Activated CD4-positive, alpha-beta T cell treated with anti-CD3 and anti-CD28 coated beads, Interleukin-2, amount 10 ng/mL, durations not matched to agents 7 days and 5 days (primary cell): ENCODE measurements at regions not wholly inside any gene's neighbourhood (a gene's known extent, or its start where the extent isn't known, plus 50 kb on each side); places are given as distances from the start of the nearest gene placed in this dataset.

Source experiments
- CTCF ChIA-PET: fragments of 350-600 bp; sonication (Branson Sonifier 250); formaldehyde crosslinking; loops from one replicate; lab custom pipeline; 2021; ENCODE audit warnings: antibody characterized with exemption; lab: Charles Lee
- POLR2A ChIA-PET: fragments of 350-600 bp; sonication (Branson Sonifier 250); formaldehyde crosslinking; loops from one replicate; lab custom pipeline; 2021; ENCODE audit warnings: antibody characterized with exemption; lab: Charles Lee
- DNase-seq: peaks from one replicate; pipeline ENCODE4 v3.0.0-alpha.2; 2020
- H3K27ac Mint-ChIP-seq: one replicate; pipeline ENCODE4 v1.8.0; 2021; ENCODE audit warnings: mild to moderate bottlenecking, moderate library complexity, mixed read lengths
- H3K27me3 Mint-ChIP-seq: one replicate; pipeline ENCODE4 v1.8.0; 2021; ENCODE audit warnings: mixed read lengths
- H3K36me3 Mint-ChIP-seq: one replicate; pipeline ENCODE4 v1.8.0; 2021; ENCODE audit warnings: low read depth, mixed read lengths
- H3K4me1 Mint-ChIP-seq: one replicate; pipeline ENCODE4 v1.8.0; 2021; ENCODE audit warnings: mixed read lengths
- H3K4me3 Mint-ChIP-seq: one replicate; pipeline ENCODE4 v1.8.0; 2021; ENCODE audit warnings: mild to moderate bottlenecking, moderate library complexity, mixed read lengths
- H3K9me3 Mint-ChIP-seq: one replicate; pipeline ENCODE4 v1.8.0; 2021; ENCODE audit warnings: mixed read lengths

- peaks cover 2% of the 10 kb centered on the region for H3K9me3 Mint-ChIP-seq
- ChIA-PET CTCF (no interaction called here), POLR2A (no interaction called here)
- no peaks in the 10 kb centered on the region for H3K4me1 Mint-ChIP-seq
- DNase-seq, result no peak
- H3K27me3 Mint-ChIP-seq, result no peaks in the 10 kb centered on the region
- H3K27ac Mint-ChIP-seq, result no peak overlapping the region
- H3K4me3 Mint-ChIP-seq, result no peak overlapping the region
- H3K36me3 Mint-ChIP-seq, result no peaks in the 10 kb centered on the region
Measured at GRCh38 chr3:118262800-118263402, 771.7 kb downstream of the IGSF11 start.

DNA sequence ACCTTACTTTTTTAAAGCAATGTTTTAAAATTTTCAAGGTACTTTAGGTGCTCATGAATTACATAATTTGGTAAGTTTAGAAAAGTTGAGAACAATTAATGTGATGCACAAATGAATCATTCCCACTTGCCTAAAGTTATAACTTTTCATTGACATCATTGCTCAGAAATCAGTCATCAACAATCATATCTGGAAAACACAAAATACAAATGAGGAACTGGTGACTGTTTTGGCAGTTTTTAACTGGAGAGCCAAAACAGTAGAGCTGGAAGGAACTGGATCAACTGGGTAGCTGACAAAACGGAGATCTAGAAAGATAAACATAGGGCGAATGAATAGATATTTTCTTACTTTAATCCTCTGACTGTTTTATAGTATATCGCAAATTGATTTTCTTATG, 767.1 kb downstream of the IGSF11 start:
- no peaks in the 10 kb centered on the region for H3K36me3 Mint-ChIP-seq

DNA sequence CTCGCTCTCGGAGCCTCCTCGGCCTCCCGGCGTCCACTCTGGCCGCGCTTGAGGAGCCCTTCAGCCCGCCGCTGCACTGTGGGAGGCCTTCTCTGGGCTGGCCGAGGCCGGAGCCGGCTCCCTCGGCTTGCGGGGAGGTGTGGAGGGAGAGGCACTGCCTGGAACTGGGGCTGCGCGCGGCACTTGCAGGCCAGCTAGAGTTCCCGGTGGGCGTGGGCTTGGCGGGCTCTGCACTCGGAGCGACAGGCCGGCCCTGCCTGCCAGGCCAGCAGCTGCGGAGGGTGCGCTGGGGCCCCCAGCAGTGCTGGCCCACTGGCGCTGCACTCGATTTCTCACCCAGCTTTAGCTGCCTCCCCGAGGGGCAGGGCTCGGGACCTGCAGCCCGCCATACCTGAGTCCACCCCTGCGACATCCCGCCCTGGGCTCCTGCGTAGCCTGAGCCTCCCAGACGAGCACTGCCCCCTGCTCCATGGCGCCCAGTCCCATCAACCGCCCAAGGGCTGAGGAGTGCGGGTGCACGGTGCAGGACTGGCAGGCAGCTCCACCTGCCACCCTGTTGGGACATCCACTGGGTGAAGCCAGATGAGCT, 765.0 kb downstream of the IGSF11 start:
- Mint-ChIP-seq H3K4me1 (no peaks in the 10 kb centered on the region), H3K4me3 (no peak overlapping the region), H3K36me3 (no peaks in the 10 kb centered on the region), H3K27ac (no peak overlapping the region), H3K27me3 (no peaks in the 10 kb centered on the region), H3K9me3 (peaks cover 6% of the 10 kb centered on the region)
- CTCF ChIA-PET, result no interaction called here
- no peak for DNase-seq
- POLR2A ChIA-PET, result no interaction called here

More for the DNA sequence above, 767.1 kb downstream of the IGSF11 start:
- Mint-ChIP-seq H3K27me3 (no peaks in the 10 kb centered on the region), H3K9me3 (peaks cover 6% of the 10 kb centered on the region), H3K4me1 (no peaks in the 10 kb centered on the region), H3K27ac (no peak overlapping the region), H3K4me3 (no peak overlapping the region)
- ChIA-PET POLR2A (no interaction called here), CTCF (no interaction called here)
- DNase-seq, result no peak

DNA sequence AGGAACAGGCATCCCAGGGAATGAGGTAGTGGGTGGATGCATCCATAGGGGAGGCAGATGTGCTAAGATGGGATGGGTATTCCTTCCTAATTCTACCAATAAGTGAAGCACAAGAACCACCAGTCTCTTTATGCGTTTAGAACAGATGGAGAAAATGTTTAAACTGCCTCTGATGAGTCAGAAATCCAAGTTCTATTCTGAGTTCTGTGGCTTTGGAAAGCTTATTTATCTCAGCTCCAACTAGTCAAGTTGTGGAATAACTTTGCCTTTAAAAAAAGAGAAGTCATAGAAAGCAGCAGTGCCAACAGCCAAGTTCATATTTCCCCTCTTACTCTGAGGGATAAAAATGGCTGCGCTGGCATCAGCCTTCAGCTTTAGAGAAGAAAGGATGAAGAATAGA, 761.7 kb downstream of the IGSF11 start:
- Mint-ChIP-seq H3K9me3 (peaks cover 6% of the 10 kb centered on the region), H3K36me3 (no peaks in the 10 kb centered on the region), H3K27me3 (no peaks in the 10 kb centered on the region), H3K27ac (no peak overlapping the region), H3K4me1 (no peaks in the 10 kb centered on the region), H3K4me3 (no peak overlapping the region)
- ChIA-PET CTCF (no interaction called here), POLR2A (no interaction called here)
- no peak for DNase-seq

DNA sequence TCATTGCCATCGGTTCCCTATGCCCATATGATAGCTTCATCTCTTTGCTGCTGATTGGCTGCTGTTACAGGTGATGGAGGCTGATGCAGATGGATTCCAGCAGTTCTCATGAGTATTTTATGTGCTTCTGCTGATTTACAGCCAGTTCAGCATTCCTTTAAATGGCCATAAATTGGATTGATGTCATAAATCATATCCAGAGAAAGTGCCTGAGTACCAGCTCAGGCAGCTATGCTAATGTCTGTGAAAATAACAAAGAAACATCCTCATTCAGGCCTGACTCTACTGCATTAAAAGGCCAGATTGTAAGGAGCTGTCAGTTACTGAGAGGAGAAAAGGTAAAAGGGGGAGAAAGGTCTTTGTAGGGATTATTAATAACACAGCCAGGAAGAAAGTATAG, 756.8 kb downstream of the IGSF11 start:
- no peaks in the 10 kb centered on the region for H3K36me3 Mint-ChIP-seq
- H3K4me3 Mint-ChIP-seq, result no peak overlapping the region
- CTCF ChIA-PET, result no interaction called here
- H3K27ac Mint-ChIP-seq, result no peak overlapping the region
- DNase-seq, result no peak
- H3K9me3 Mint-ChIP-seq, result peaks cover 3% of the 10 kb centered on the region
- POLR2A ChIA-PET, result no interaction called here
- H3K4me1 Mint-ChIP-seq, result no peaks in the 10 kb centered on the region
- no peaks in the 10 kb centered on the region for H3K27me3 Mint-ChIP-seq

DNA sequence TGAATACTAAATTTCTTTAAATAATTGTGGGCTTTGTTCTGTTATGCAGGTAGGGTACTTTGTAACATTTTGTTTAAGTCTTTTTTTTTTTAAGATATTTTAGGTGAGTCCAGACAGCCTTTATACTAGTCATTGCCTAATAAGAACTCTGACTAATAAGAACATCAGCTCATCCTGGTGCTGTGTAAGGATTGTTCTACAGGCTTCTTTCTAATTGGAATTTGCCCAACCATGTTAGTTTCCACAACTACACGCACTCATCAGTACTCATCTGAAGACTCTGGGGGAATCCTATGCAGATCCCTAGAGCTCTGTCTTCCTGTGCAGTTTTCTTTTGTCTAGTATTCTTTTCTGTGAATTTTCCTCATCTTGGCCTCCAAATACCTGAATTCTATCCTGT, 741.8 kb downstream of the IGSF11 start:
- peaks cover 6% of the 10 kb centered on the region for H3K9me3 Mint-ChIP-seq
- no peak overlapping the region for H3K27ac Mint-ChIP-seq
- H3K4me3 Mint-ChIP-seq, result no peak overlapping the region
- H3K36me3 Mint-ChIP-seq, result no peaks in the 10 kb centered on the region
- H3K27me3 Mint-ChIP-seq, result no peaks in the 10 kb centered on the region
- DNase-seq, result no peak
- ChIA-PET CTCF (no interaction called here), POLR2A (no interaction called here)
- H3K4me1 Mint-ChIP-seq, result no peaks in the 10 kb centered on the region

DNA sequence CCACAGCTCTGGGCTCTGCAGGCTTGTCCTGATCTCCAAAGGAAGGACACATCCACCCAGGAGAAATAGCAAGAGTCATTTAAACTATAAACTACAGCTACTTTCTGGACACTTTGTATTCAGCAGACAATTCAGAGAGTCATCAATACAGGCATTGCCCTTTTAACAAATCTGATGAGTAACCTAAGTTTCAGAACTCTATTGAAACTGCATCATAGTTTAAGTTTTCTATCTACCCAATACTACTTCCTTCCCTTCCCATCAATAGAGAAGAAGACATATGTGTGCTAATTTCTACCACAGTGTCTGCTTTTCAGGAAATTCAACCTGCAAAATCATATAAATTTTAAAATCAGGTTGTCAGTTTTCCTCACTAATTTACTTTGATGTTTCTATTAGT, 736.5 kb downstream of the IGSF11 start:
- ChIA-PET POLR2A (no interaction called here), CTCF (no interaction called here)
- no peaks in the 10 kb centered on the region for H3K4me1 Mint-ChIP-seq
- no peak overlapping the region for H3K4me3 Mint-ChIP-seq
- H3K27me3 Mint-ChIP-seq, result no peaks in the 10 kb centered on the region
- no peak overlapping the region for H3K27ac Mint-ChIP-seq
- H3K9me3 Mint-ChIP-seq, result no peaks in the 10 kb centered on the region
- no peak for DNase-seq
- no peaks in the 10 kb centered on the region for H3K36me3 Mint-ChIP-seq

- DNase-seq, result no peak
- H3K4me3 Mint-ChIP-seq, result no peak overlapping the region
- ChIA-PET POLR2A (no interaction called here), CTCF (interaction anchor here (0.6 kb wide), 1 partner anchor 1135 kb away, joined by 3 read pairs; no protein-coding TSS in a partner anchor)
- H3K36me3 Mint-ChIP-seq, result no peaks in the 10 kb centered on the region
- H3K9me3 Mint-ChIP-seq, result peaks cover under 1% of the 10 kb centered on the region
- H3K27ac Mint-ChIP-seq, result no peak overlapping the region
- no peaks in the 10 kb centered on the region for H3K27me3 Mint-ChIP-seq
- H3K4me1 Mint-ChIP-seq, result no peaks in the 10 kb centered on the region
Measured at GRCh38 chr3:118304557-118304956, 730.1 kb downstream of the IGSF11 start.

- CTCF ChIA-PET, result no interaction called here
- no peak overlapping the region for H3K4me3 Mint-ChIP-seq
- no peaks in the 10 kb centered on the region for H3K4me1 Mint-ChIP-seq
- no peak for DNase-seq
- H3K36me3 Mint-ChIP-seq, result no peaks in the 10 kb centered on the region
- POLR2A ChIA-PET, result no interaction called here
- H3K9me3 Mint-ChIP-seq, result peaks cover 18% of the 10 kb centered on the region
- H3K27me3 Mint-ChIP-seq, result no peaks in the 10 kb centered on the region
- no peak overlapping the region for H3K27ac Mint-ChIP-seq
Measured at GRCh38 chr3:118332699-118333098, 701.9 kb downstream of the IGSF11 start.

- H3K4me3 Mint-ChIP-seq, result no peak overlapping the region
- no peaks in the 10 kb centered on the region for H3K4me1 Mint-ChIP-seq
- no peak overlapping the region for H3K27ac Mint-ChIP-seq
- POLR2A ChIA-PET, result no interaction called here
- no peak for DNase-seq
- H3K27me3 Mint-ChIP-seq, result no peaks in the 10 kb centered on the region
- peaks cover 7% of the 10 kb centered on the region for H3K9me3 Mint-ChIP-seq
- CTCF ChIA-PET, result no interaction called here
- H3K36me3 Mint-ChIP-seq, result no peaks in the 10 kb centered on the region
Measured at GRCh38 chr3:118337649-118338048, 697.0 kb downstream of the IGSF11 start.

- Mint-ChIP-seq H3K36me3 (no peaks in the 10 kb centered on the region), H3K27me3 (no peaks in the 10 kb centered on the region)
Measured at GRCh38 chr3:118347396-118348168, 687.1 kb downstream of the IGSF11 start.

DNA sequence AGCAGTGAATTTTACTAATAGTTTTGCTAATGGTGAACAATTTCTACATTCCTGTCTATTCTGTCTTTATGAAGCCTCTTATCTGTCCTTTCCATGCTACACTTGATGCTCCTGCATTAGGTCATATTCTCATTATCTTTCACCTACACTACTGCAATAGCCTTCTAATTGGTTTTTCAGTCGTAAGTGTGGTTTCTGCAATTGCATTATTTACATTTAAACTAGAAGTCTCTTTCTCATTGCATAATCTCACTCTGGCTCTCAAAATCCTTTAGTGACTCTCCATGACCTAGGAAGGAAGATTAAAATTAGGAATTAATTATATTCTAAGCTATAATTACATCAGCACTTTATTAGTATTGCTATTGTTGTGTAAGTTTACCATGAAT, 686.5 kb downstream of the IGSF11 start:
- H3K4me3 Mint-ChIP-seq, result no peak overlapping the region
- no peak overlapping the region for H3K27ac Mint-ChIP-seq
- ChIA-PET CTCF (no interaction called here), POLR2A (no interaction called here)
- H3K36me3 Mint-ChIP-seq, result no peaks in the 10 kb centered on the region
- H3K4me1 Mint-ChIP-seq, result no peaks in the 10 kb centered on the region
- no peaks in the 10 kb centered on the region for H3K27me3 Mint-ChIP-seq
- peaks cover 8% of the 10 kb centered on the region for H3K9me3 Mint-ChIP-seq
- DNase-seq, result no peak

More at GRCh38 chr3:118347396-118348168, 687.1 kb downstream of the IGSF11 start:
- DNase-seq, result no peak
- peaks cover 4% of the 10 kb centered on the region for H3K9me3 Mint-ChIP-seq
- no peaks in the 10 kb centered on the region for H3K4me1 Mint-ChIP-seq
- H3K4me3 Mint-ChIP-seq, result no peak overlapping the region
- CTCF ChIA-PET, result no interaction called here
- no peak overlapping the region for H3K27ac Mint-ChIP-seq
- POLR2A ChIA-PET, result no interaction called here

GRCh38 chr3:118354556-118354955, 680.1 kb downstream of the IGSF11 start:
- peaks cover 37% of the 10 kb centered on the region for H3K9me3 Mint-ChIP-seq
- POLR2A ChIA-PET, result no interaction called here

More at GRCh38 chr3:118354556-118354955, 680.1 kb downstream of the IGSF11 start:
- DNase-seq, result no peak
- CTCF ChIA-PET, result no interaction called here
- Mint-ChIP-seq H3K36me3 (no peaks in the 10 kb centered on the region), H3K27ac (no peak overlapping the region), H3K4me3 (no peak overlapping the region), H3K27me3 (no peaks in the 10 kb centered on the region), H3K4me1 (no peaks in the 10 kb centered on the region)
